ENCODE measurements at regions not wholly inside any gene's neighbourhood (a gene's known extent, or its start where the extent isn't known, plus 50 kb on each side); places are given as distances from the start of the nearest gene placed in this dataset.
A peak's percentile ranks its signal among the peaks of the same experiment; 100 is the strongest.

DNA sequence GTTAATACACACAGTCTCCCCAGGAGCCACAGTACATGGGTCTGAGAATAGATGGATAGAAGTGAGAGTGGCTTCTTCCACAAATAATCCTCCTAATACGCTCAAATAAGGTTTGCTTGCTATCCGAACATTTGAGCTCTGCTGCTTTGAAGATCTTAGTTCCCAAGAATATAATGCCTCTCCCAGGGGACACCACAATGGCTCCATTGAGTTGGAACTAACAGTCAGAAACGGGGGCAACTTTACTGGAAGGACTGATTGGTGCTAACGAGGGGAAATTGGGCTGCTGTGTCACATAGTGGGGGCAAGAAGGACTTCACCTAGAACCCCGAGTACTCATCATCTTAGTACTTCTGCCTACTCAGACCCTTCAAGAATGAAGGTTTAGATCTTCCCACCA, 66.2 kb downstream of the IGLL5 start:
- Histone ChIP-seq H3K9me3 (no peaks in the 10 kb centered on the region), H3K36me3 (no peaks in the 10 kb centered on the region), H3K4me3 (no peak overlapping the region), H3K4me1 (replicated peaks) (no peaks in the 10 kb centered on the region), H3K27ac (no peak overlapping the region), H3K27me3 (replicated peaks; ENCODE audit: insufficient read depth) (no peaks in the 10 kb centered on the region)
- WGBS: 81% methylated on average over 5 of the region's 5 CpGs
- TF ChIP-seq POLR2A (IDR thresholded peaks at IDR 0.05) (no peak), POLR2AphosphoS5 (IDR thresholded peaks at IDR 0.05) (no peak), CTCF (IDR thresholded peaks at IDR 0.05) (no peak)
- DNase-seq (ENCODE audit: low spot score): no peak
- intact Hi-C loops (cut with DNase I): loop anchor here (5.0 to 10.0 kb wide), 2 partner anchors 101 to 489 kb away; no protein-coding TSS in a partner anchor

DNA sequence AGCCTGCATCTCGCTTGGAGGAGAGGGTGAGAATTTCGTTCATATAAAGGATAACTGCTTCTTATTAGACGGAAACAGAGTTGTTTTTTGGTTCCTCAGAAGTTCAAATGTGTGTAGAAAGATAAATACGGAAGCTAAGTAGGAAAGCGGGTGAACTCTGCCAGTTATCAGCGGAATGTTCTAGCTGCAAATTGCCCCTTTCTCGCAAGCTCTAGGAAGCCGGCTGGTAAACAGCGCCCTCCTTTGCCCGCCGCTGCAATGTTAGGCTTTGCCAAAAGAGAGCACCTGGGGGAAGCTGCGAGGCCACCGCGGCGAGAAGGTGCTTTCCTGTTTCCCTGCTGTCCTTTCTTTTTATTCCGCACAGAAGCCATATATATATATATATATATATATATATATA, 67.0 kb downstream of the IGLL5 start:
- no peak for DNase-seq (ENCODE audit: low spot score)
- no peak for TF ChIP-seq POLR2AphosphoS5 (IDR thresholded peaks at IDR 0.05)
- no peak for TF ChIP-seq POLR2A (IDR thresholded peaks at IDR 0.05)
- TF ChIP-seq CTCF (IDR thresholded peaks at IDR 0.05): peak in 1 of 4 experiments; percentile 30
- intact Hi-C loops (cut with DNase I): loop anchor here (5.0 to 10.0 kb wide), 2 partner anchors 102 to 490 kb away; no protein-coding TSS in a partner anchor

GRCh38 chr22:22955276-22955798, 67.7 kb downstream of the IGLL5 start:
- Histone ChIP-seq H3K9me3 (no peaks in the 10 kb centered on the region), H3K36me3 (no peaks in the 10 kb centered on the region), H3K4me3 (no peak overlapping the region), H3K27ac (no peak overlapping the region), H3K4me1 (replicated peaks) (no peaks in the 10 kb centered on the region), H3K27me3 (replicated peaks; ENCODE audit: insufficient read depth) (no peaks in the 10 kb centered on the region)
- DNase-seq (ENCODE audit: low spot score): no peak
- no peak for TF ChIP-seq POLR2AphosphoS5 (IDR thresholded peaks at IDR 0.05)
- TF ChIP-seq CTCF (IDR thresholded peaks at IDR 0.05): no peak
- TF ChIP-seq POLR2A (IDR thresholded peaks at IDR 0.05): no peak
- 37% methylated on average over 5 of the region's 5 CpGs for WGBS
- intact Hi-C loops (cut with DNase I): loop anchor here (10.0 kb wide), 1 partner anchor 491 kb away; no protein-coding TSS in a partner anchor

More for the DNA sequence above, 67.0 kb downstream of the IGLL5 start:
- H3K27ac ChIP-seq: no peak overlapping the region
- H3K4me1 ChIP-seq (replicated peaks): no peaks in the 10 kb centered on the region
- 15% methylated on average over 16 of the region's 16 CpGs for WGBS
- no peaks in the 10 kb centered on the region for H3K27me3 ChIP-seq (replicated peaks; ENCODE audit: insufficient read depth)
- H3K9me3 ChIP-seq: no peaks in the 10 kb centered on the region
- no peak overlapping the region for H3K4me3 ChIP-seq
- no peaks in the 10 kb centered on the region for H3K36me3 ChIP-seq

GRCh38 chr22:22955866-22956535, 68.4 kb downstream of the IGLL5 start:
- H3K27me3 ChIP-seq (replicated peaks; ENCODE audit: insufficient read depth): no peaks in the 10 kb centered on the region
- H3K4me3 ChIP-seq: no peak overlapping the region
- WGBS: 23% methylated on average over 8 of the region's 8 CpGs
- intact Hi-C loops (cut with DNase I): loop anchor here (10.0 kb wide), 1 partner anchor 491 kb away; no protein-coding TSS in a partner anchor
- H3K4me1 ChIP-seq (replicated peaks): no peaks in the 10 kb centered on the region
- no peaks in the 10 kb centered on the region for H3K36me3 ChIP-seq
- TF ChIP-seq POLR2AphosphoS5 (IDR thresholded peaks at IDR 0.05): no peak
- peak; percentile 55 to 81 (median 78) for TF ChIP-seq CTCF (IDR thresholded peaks at IDR 0.05)
- peak; percentile 74 for DNase-seq (ENCODE audit: low spot score)
- no peaks in the 10 kb centered on the region for H3K9me3 ChIP-seq
- H3K27ac ChIP-seq: no peak overlapping the region

- Histone ChIP-seq H3K27ac (no peak overlapping the region), H3K9me3 (no peaks in the 10 kb centered on the region), H3K4me3 (no peak overlapping the region), H3K36me3 (no peaks in the 10 kb centered on the region), H3K4me1 (replicated peaks) (no peaks in the 10 kb centered on the region), H3K27me3 (replicated peaks; ENCODE audit: insufficient read depth) (no peaks in the 10 kb centered on the region)
- no peak for DNase-seq (ENCODE audit: low spot score)
- no peak for TF ChIP-seq POLR2AphosphoS5 (IDR thresholded peaks at IDR 0.05)
- TF ChIP-seq POLR2A (IDR thresholded peaks at IDR 0.05): no peak
- no peak for TF ChIP-seq CTCF (IDR thresholded peaks at IDR 0.05)
- 84% methylated on average over 5 of the region's 5 CpGs for WGBS
- intact Hi-C loops (cut with DNase I): loop anchor here (10.0 kb wide), 1 partner anchor 492 kb away; no protein-coding TSS in a partner anchor
These were observed 69.5 kb downstream of the IGLL5 start for GRCh38 chr22:22957090-22957489.
